ENCODE measurements at regions not wholly inside any gene's neighbourhood (a gene's known extent, or its start where the extent isn't known, plus 50 kb on each side); places are given as distances from the start of the nearest gene placed in this dataset.
"Not testable (repeated sequence)": the region's sequence is repeated elsewhere in the genome, so short reads cannot be mapped to it uniquely, and the experiment has no call there.

- Histone ChIP-seq H3K27ac (no peak overlapping the region), H3K27me3 (no peaks in the 10 kb centered on the region), H3K4me1 (ENCODE audit: low read depth) (peaks cover 7% of the 10 kb centered on the region), H3K9me3 (ENCODE audit: low read depth) (no peaks in the 10 kb centered on the region), H3K4me3 (no peak overlapping the region), H3K36me3 (no peaks in the 10 kb centered on the region)
- no peak for DNase-seq (ENCODE audit: low read depth in 1 of 2, low spot score in 1 of 2)
- no peak for TF ChIP-seq CTCF (IDR thresholded peaks at IDR 0.05; ENCODE audit: low read depth, low read length)
Observed at GRCh38 chr6:119676961-119677360, 327.4 kb upstream of the MAN1A1 start.

- Histone ChIP-seq H3K4me3 (no peak overlapping the region), H3K36me3 (no peaks in the 10 kb centered on the region), H3K9me3 (ENCODE audit: low read depth) (no peaks in the 10 kb centered on the region), H3K4me1 (ENCODE audit: low read depth) (peaks cover 7% of the 10 kb centered on the region), H3K27ac (no peak overlapping the region), H3K27me3 (no peaks in the 10 kb centered on the region)
- no peak for TF ChIP-seq CTCF (IDR thresholded peaks at IDR 0.05; ENCODE audit: low read depth, low read length)
- no peak for DNase-seq (ENCODE audit: low read depth in 1 of 2, low spot score in 1 of 2)
Observed at GRCh38 chr6:119676230-119676629, 326.7 kb upstream of the MAN1A1 start.

- no peak overlapping the region for H3K27ac ChIP-seq
- no peaks in the 10 kb centered on the region for H3K36me3 ChIP-seq
- no peak for DNase-seq (ENCODE audit: low read depth in 1 of 2, low spot score in 1 of 2)
- peaks cover 11% of the 10 kb centered on the region for H3K27me3 ChIP-seq
- peaks cover 7% of the 10 kb centered on the region for H3K4me1 ChIP-seq (ENCODE audit: low read depth)
- TF ChIP-seq CTCF (IDR thresholded peaks at IDR 0.05; ENCODE audit: low read depth, low read length), result no peak
- H3K9me3 ChIP-seq (ENCODE audit: low read depth), result no peaks in the 10 kb centered on the region
- H3K4me3 ChIP-seq, result no peak overlapping the region
Observed at GRCh38 chr6:119673741-119674140, 324.2 kb upstream of the MAN1A1 start.

- H3K4me3 ChIP-seq, result no peak overlapping the region
- no peaks in the 10 kb centered on the region for H3K9me3 ChIP-seq (ENCODE audit: low read depth)
- H3K4me1 ChIP-seq (ENCODE audit: low read depth), result peaks cover 7% of the 10 kb centered on the region
- peak in 1 of 2 donors; percentile 17 for DNase-seq (ENCODE audit: low read depth in 1 of 2, low spot score in 1 of 2)
- no peak overlapping the region for H3K27ac ChIP-seq
- no peak for TF ChIP-seq CTCF (IDR thresholded peaks at IDR 0.05; ENCODE audit: low read depth, low read length)
- H3K36me3 ChIP-seq, result no peaks in the 10 kb centered on the region
- peaks cover 11% of the 10 kb centered on the region for H3K27me3 ChIP-seq
Observed at GRCh38 chr6:119672725-119673124, 323.2 kb upstream of the MAN1A1 start.

GRCh38 chr6:119671105-119671504 lies 321.5 kb upstream of the MAN1A1 start:
- Histone ChIP-seq H3K4me3 (no peak overlapping the region), H3K27me3 (peaks cover 11% of the 10 kb centered on the region), H3K36me3 (no peaks in the 10 kb centered on the region), H3K9me3 (ENCODE audit: low read depth) (no peaks in the 10 kb centered on the region), H3K4me1 (ENCODE audit: low read depth) (peaks cover 7% of the 10 kb centered on the region), H3K27ac (no peak overlapping the region)
- TF ChIP-seq CTCF (IDR thresholded peaks at IDR 0.05; ENCODE audit: low read depth, low read length), result no peak
- DNase-seq (ENCODE audit: low read depth in 1 of 2, low spot score in 1 of 2), result no peak

- H3K4me1 ChIP-seq (ENCODE audit: low read depth), result peaks cover 7% of the 10 kb centered on the region
- H3K9me3 ChIP-seq (ENCODE audit: low read depth), result no peaks in the 10 kb centered on the region
- TF ChIP-seq CTCF (IDR thresholded peaks at IDR 0.05; ENCODE audit: low read depth, low read length), result no peak
- H3K4me3 ChIP-seq, result no peak overlapping the region
- H3K36me3 ChIP-seq, result no peaks in the 10 kb centered on the region
- no peak for DNase-seq (ENCODE audit: low read depth in 1 of 2, low spot score in 1 of 2)
- H3K27ac ChIP-seq, result no peak overlapping the region
- peaks cover 11% of the 10 kb centered on the region for H3K27me3 ChIP-seq
Observed at GRCh38 chr6:119669221-119669620, 319.7 kb upstream of the MAN1A1 start.

GRCh38 chr6:119665432-119665831 lies 315.9 kb upstream of the MAN1A1 start:
- H3K36me3 ChIP-seq; H3K9me3 ChIP-seq (ENCODE audit: low read depth); H3K27ac ChIP-seq; H3K4me1 ChIP-seq (ENCODE audit: low read depth); H3K4me3 ChIP-seq; DNase-seq (ENCODE audit: low read depth in 1 of 2, low spot score in 1 of 2): not testable (repeated sequence)
- peaks cover 30% of the 10 kb centered on the region for H3K27me3 ChIP-seq

Measured in cardiac muscle cell (in vitro differentiated cells and primary cell).